Psoas muscle (tissue), 7 donors: ENCODE measurements at regions not wholly inside any gene's neighbourhood (a gene's known extent, or its start where the extent isn't known, plus 50 kb on each side); places are given as distances from the start of the nearest gene placed in this dataset.

Experiments
- ATAC-seq, 4 donors: fragments of 200-7000 bp; cut with Tn5 transposase; one replicate each; pipeline ENCODE4 v1.9.1; 2020; ENCODE audit warnings: moderate library complexity in 3 of 4, mild to moderate bottlenecking in 2 of 4
- DNase-seq, 2 donors: peaks; one replicate each; pipeline ENCODE4 v3.0.0-alpha.2; 2020
- H3K27ac ChIP-seq: fragments of 200-600 bp; one replicate; pipeline ENCODE4 v1.8.0; 2022
- H3K27me3 ChIP-seq, 3 donors: fragments of 200-600 bp in 1 of 3; one replicate each; pipeline versions ENCODE4 v1.6.1 to v1.8.0; 2013 to 2022; ENCODE audit warnings: low read length in 2 of 3, mild to moderate bottlenecking in 2 of 3, moderate library complexity in 1 of 3; ENCODE audit not compliant: insufficient read depth in 3 of 3
- H3K36me3 ChIP-seq, 2 donors: fragments of 200-600 bp in 1 of 2; one replicate each; pipeline versions ENCODE4 v1.6.1 to v1.8.0; 2013 to 2022; ENCODE audit warnings: low read depth in 1 of 2, mild to moderate bottlenecking in 1 of 2, moderate library complexity in 1 of 2; ENCODE audit not compliant: insufficient read depth in 1 of 2
- H3K4me1 ChIP-seq: fragments of 200-600 bp; one replicate; pipeline ENCODE4 v1.8.0; 2022
- H3K4me3 ChIP-seq: fragments of 200-600 bp; one replicate; pipeline ENCODE4 v1.8.0; 2022; ENCODE audit warnings: mild to moderate bottlenecking
- H3K9me3 ChIP-seq: fragments of 200-600 bp; one replicate; pipeline ENCODE4 v1.8.0; 2022
- WGBS, 3 donors: extraction: QIAGEN DNeasy Blood & Tissue Kit; methylation state at CpG; one replicate each; pipeline versions ENCODE4 v1.1.6 to v1.1.7; 2013; 5-methylcytosine and 5-hydroxymethylcytosine counted together
- intact Hi-C, 2 donors: fragments of 100-400 bp; cut with DNase I; formaldehyde crosslinking; loops; one replicate each; pipeline versions ENCODE4 v1.11.0 to v1.14.2; 2022
- TF ChIP-seq, protein P1 (sequence below): fragments of 200-600 bp; IDR thresholded peaks from one replicate; pipeline ENCODE4 v1.8.0; 2022; ENCODE audit warnings: antibody characterized with exemption
- donor health status: healthy with polysubstance abuse.
- donor health status: DM: no; HTN: no; CAD: no; lungs with moderate emphysema.
- donor health status: Bipolar disorder and iron deficiency.
- donor health status: healthy.
- donor health status: DM: yes; HTN: yes; CAD: no.
- donor health status: DM: no; HTN: no; CAD: no.
- donor health status: DM: yes; HTN: yes; CAD: no.

DNA sequence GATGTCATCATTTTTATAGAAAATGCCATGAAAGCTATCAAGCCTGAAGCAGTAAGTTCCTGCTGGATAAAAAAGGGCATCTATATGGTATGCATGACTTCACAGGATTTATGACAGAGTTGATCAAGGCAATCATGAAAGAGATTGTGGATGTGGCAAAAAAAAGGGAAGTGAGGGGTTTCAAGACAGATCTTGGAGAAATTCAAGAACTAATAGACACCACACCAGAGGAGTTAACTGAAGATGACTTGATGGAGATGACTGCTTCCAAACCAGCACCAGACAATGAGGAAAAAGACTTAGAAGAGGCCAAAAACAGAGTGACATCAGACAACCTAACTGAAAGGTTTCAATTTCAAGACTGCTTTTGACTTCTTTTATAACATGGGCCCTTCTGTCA is 691.1 kb upstream of the SLC10A2 start:
- Histone ChIP-seq H3K4me1 (no peaks in the 10 kb centered on the region), H3K9me3 (no peaks in the 10 kb centered on the region), H3K4me3 (no peak overlapping the region), H3K36me3 (no peaks in the 10 kb centered on the region), H3K27me3 (no peaks in the 10 kb centered on the region), H3K27ac (no peak overlapping the region)
- ATAC-seq, result no peak
- TF ChIP-seq, protein P1, sequence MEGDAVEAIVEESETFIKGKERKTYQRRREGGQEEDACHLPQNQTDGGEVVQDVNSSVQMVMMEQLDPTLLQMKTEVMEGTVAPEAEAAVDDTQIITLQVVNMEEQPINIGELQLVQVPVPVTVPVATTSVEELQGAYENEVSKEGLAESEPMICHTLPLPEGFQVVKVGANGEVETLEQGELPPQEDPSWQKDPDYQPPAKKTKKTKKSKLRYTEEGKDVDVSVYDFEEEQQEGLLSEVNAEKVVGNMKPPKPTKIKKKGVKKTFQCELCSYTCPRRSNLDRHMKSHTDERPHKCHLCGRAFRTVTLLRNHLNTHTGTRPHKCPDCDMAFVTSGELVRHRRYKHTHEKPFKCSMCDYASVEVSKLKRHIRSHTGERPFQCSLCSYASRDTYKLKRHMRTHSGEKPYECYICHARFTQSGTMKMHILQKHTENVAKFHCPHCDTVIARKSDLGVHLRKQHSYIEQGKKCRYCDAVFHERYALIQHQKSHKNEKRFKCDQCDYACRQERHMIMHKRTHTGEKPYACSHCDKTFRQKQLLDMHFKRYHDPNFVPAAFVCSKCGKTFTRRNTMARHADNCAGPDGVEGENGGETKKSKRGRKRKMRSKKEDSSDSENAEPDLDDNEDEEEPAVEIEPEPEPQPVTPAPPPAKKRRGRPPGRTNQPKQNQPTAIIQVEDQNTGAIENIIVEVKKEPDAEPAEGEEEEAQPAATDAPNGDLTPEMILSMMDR, result no peak
- intact Hi-C loops, result no loop called here
- no peak for DNase-seq

DNA sequence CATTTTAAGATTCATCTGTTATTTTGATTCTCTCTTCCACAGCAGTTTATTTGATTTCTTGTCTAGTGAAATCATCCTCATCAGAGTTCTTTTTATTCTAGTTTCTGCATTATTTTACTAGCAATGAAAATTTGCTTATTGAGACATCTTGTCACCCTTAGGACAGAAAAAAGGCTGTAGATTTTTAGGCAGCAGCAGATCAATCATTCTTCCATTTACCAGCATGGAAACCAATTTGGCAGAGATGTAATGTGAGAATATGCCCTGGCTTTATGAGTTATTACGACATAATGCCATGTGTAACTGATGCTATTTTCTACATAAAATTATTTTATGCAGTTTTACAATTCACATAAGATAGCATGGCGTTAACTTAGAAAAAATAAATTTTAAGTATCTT is 688.6 kb upstream of the SLC10A2 start:
- H3K27me3 ChIP-seq, result no peaks in the 10 kb centered on the region
- no peak overlapping the region for H3K4me3 ChIP-seq
- TF ChIP-seq, protein P1, result no peak
- H3K36me3 ChIP-seq, result no peaks in the 10 kb centered on the region
- no peak for ATAC-seq
- intact Hi-C loops, result no loop called here
- 27 to 43% (median 27%) methylated on average over 2 of the region's 2 CpGs for WGBS, 3 donors
- no peak for DNase-seq
- H3K27ac ChIP-seq, result no peak overlapping the region
- no peaks in the 10 kb centered on the region for H3K9me3 ChIP-seq
- H3K4me1 ChIP-seq, result no peaks in the 10 kb centered on the region

DNA sequence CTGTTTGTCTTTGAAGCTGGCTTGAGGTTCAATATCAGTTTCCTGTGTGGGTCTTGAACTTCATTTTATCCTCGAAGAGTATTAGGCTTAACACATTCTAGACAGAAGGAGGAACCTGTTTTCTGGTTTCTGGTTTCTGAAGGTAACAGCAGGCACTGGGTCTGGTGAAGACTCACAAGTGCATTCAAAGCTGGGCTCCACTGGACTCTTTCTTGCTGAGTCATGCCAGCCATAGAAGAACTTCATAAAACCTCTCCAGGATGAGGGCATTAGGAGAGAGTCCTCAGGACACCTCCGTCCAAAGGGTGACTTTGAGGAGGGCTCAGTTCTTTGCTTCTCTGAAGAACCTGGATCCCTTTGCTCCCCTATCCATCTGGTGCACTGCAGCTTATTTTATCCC is 668.6 kb upstream of the SLC10A2 start:
- intact Hi-C loops, result no loop called here
- Histone ChIP-seq H3K27ac (no peak overlapping the region), H3K4me3 (no peak overlapping the region), H3K4me1 (no peaks in the 10 kb centered on the region), H3K27me3 (no peaks in the 10 kb centered on the region), H3K9me3 (no peaks in the 10 kb centered on the region), H3K36me3 (no peaks in the 10 kb centered on the region)
- TF ChIP-seq, protein P1, result no peak
- ATAC-seq (no peak), DNase-seq (no peak)
- 78 to 80% (median 80%) methylated on average over 2 of the region's 2 CpGs for WGBS, 3 donors

DNA sequence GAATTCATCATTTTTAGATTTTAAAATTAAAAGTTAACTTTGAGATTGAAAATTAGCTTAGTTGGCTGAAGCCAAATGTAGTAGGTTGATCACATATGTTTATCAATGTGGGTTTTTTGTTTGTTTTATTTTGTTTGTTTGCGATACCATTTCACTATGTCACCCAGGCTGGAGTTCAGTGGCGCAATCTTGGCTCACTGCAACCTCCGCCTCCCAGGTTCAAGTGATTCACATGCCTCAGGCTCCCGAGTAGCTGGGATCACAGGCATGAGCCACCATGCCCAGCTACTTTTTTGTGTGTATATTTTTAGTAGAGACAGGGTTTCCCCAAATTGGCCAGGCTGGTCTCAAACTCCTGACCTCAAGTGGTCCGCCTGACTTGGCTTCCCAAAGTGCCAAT is 665.7 kb upstream of the SLC10A2 start:
- ATAC-seq, result no peak
- intact Hi-C loops, result no loop called here
- peaks cover 6% of the 10 kb centered on the region for H3K4me1 ChIP-seq
- no peak overlapping the region for H3K4me3 ChIP-seq
- H3K27me3 ChIP-seq, result no peaks in the 10 kb centered on the region
- H3K27ac ChIP-seq, result no peak overlapping the region
- 85 to 93% (median 91%) methylated on average over 5 of the region's 5 CpGs for WGBS, 3 donors
- DNase-seq, result no peak
- H3K36me3 ChIP-seq, result no peaks in the 10 kb centered on the region
- H3K9me3 ChIP-seq, result no peaks in the 10 kb centered on the region
- TF ChIP-seq, protein P1, result no peak

DNA sequence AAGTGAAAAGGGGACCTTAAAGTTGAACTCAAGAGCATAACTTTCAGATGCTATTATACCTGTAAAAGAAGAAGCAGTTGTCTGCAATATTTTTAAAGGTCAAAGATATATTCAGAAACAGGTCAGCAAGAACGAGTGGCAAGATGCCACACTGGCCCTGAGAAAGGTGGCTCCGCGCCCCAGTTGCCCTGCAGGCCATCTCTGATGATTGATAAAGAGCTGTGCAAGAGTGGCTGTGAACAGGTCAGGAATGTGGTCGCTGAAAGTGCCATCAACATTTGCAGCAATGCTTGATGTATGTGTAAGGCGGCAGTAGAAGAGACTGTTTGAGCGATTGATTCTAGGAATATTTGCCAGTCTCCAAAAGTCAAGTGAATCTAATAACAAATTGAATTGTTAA is 664.2 kb upstream of the SLC10A2 start:
- TF ChIP-seq, protein P1, result no peak
- WGBS, 3 donors, result 57 to 78% (median 58%) methylated on average over 6 of the region's 6 CpGs
- H3K9me3 ChIP-seq, result no peaks in the 10 kb centered on the region
- peaks cover 6% of the 10 kb centered on the region for H3K4me1 ChIP-seq
- no peak overlapping the region for H3K4me3 ChIP-seq
- ATAC-seq (peak in 1 of 4 donors; percentile 59), DNase-seq (no peak)
- no peak overlapping the region for H3K27ac ChIP-seq
- H3K36me3 ChIP-seq, result no peaks in the 10 kb centered on the region
- H3K27me3 ChIP-seq, result no peaks in the 10 kb centered on the region
- intact Hi-C loops, result no loop called here
